AG09319 (cell line): ENCODE measurements at regions not wholly inside any gene's neighbourhood (a gene's known extent, or its start where the extent isn't known, plus 50 kb on each side); places are given as distances from the start of the nearest gene placed in this dataset.
"Not testable (repeated sequence)": the region's sequence is repeated elsewhere in the genome, so short reads cannot be mapped to it uniquely, and the experiment has no call there.

Source experiments
- DNase-seq: peaks from one replicate; pipeline ENCODE4 v3.0.0-alpha.2; 2010; ENCODE audit warnings: low read depth; ENCODE audit errors: extremely low read depth
- CTCF ChIP-seq: IDR thresholded peaks from 2 replicates; pipeline ENCODE4 v1.5.1; 2011; ENCODE audit warnings: low read depth, mild to moderate bottlenecking, inconsistent platforms, low read length, moderate library complexity

- DNase-seq = no peak
Observed at GRCh38 chr11:109704432-109704831, 282.4 kb downstream of the C11orf87 start.

GRCh38 chr11:109706945-109707344 lies 285.0 kb downstream of the C11orf87 start:
- TF ChIP-seq CTCF = no peak

More at GRCh38 chr11:109704432-109704831, 282.4 kb downstream of the C11orf87 start:
- TF ChIP-seq CTCF = no peak

GRCh38 chr11:109707411-109707810 lies 285.4 kb downstream of the C11orf87 start:
- no peak for DNase-seq

More at GRCh38 chr11:109706945-109707344, 285.0 kb downstream of the C11orf87 start:
- DNase-seq = no peak

GRCh38 chr11:109708184-109708583 lies 286.2 kb downstream of the C11orf87 start:
- TF ChIP-seq CTCF = no peak
- DNase-seq = no peak

More at GRCh38 chr11:109707411-109707810, 285.4 kb downstream of the C11orf87 start:
- no peak for TF ChIP-seq CTCF

- not testable (repeated sequence) for DNase-seq
Observed at GRCh38 chr11:109714444-109714843, 292.5 kb downstream of the C11orf87 start.

- DNase-seq = not testable (repeated sequence)
Observed at GRCh38 chr11:109715424-109715823, 293.4 kb downstream of the C11orf87 start.

- DNase-seq = no peak
Observed at GRCh38 chr11:109726061-109726460, 304.1 kb downstream of the C11orf87 start.

GRCh38 chr11:109728056-109728455 lies 306.1 kb downstream of the C11orf87 start:
- no peak for DNase-seq
- no peak for TF ChIP-seq CTCF

More at GRCh38 chr11:109726061-109726460, 304.1 kb downstream of the C11orf87 start:
- no peak for TF ChIP-seq CTCF

- DNase-seq = no peak
- TF ChIP-seq CTCF = no peak
Observed at GRCh38 chr11:109729761-109730160, 307.8 kb downstream of the C11orf87 start.
